Adrenal gland (tissue), 9 donors: ENCODE measurements at regions not wholly inside any gene's neighbourhood (a gene's known extent, or its start where the extent isn't known, plus 50 kb on each side); places are given as distances from the start of the nearest gene placed in this dataset.

Experiments
- DNase-seq, 7 donors: peaks; one replicate each; pipeline ENCODE4 v3.0.0-alpha.2; 2019 to 2020
- H3K27ac ChIP-seq, 5 donors: fragments of 200-600 bp; sonication (generic) in 4 of 5; 1 replicate in 3 of 5; 2 replicates in 2 of 5; pipeline versions ENCODE4 v1.5.1 to v1.8.0; 2016 to 2020; ENCODE audit warnings: mild to moderate bottlenecking in 1 of 5
- H3K27me3 ChIP-seq: fragments of 200-600 bp; 2 replicates; pipeline ENCODE4 v1.8.0; 2021
- H3K36me3 ChIP-seq, 2 donors: fragments of 200-600 bp; replicated peaks in 1 of 2; 1 replicate in 1 of 2; 2 replicates in 1 of 2; pipeline versions ENCODE4 v1.5.1 to v1.8.0; 2018 to 2022
- H3K4me1 ChIP-seq, 2 donors: fragments of 200-600 bp; replicated peaks in 1 of 2; 1 replicate in 1 of 2; 2 replicates in 1 of 2; pipeline versions ENCODE4 v1.5.1 to v1.8.0; 2018 to 2021
- H3K4me3 ChIP-seq, 4 donors: fragments of 200-600 bp; sonication (generic) in 3 of 4; one replicate each; pipeline ENCODE4 v1.5.1; 2016 to 2018
- H3K9me3 ChIP-seq, 3 donors: fragments of 200-600 bp; sonication (generic) in 1 of 3; replicated peaks in 1 of 3; 1 replicate in 2 of 3; 2 replicates in 1 of 3; pipeline versions ENCODE4 v1.5.1 to v1.8.0; 2016 to 2021
- CTCF ChIP-seq, 6 experiments: fragments of 450-650 bp in 4 of 6; fragments of 200-600 bp in 2 of 6; sonication (generic) in 1 of 6; IDR thresholded peaks; 1 replicate in 5 of 6; 2 replicates in 1 of 6; pipeline versions ENCODE4 v1.5.1 to v1.8.0; 2016 to 2021; ENCODE audit warnings: antibody characterized with exemption in 6 of 6, mild to moderate bottlenecking in 2 of 6, moderate library complexity in 1 of 6
- POLR2A ChIP-seq, 2 donors: fragments of 450-650 bp; IDR thresholded peaks; one replicate each; pipeline ENCODE4 v1.6.1; 2017; ENCODE audit warnings: antibody characterized with exemption in 2 of 2, mild to moderate bottlenecking in 2 of 2, moderate library complexity in 1 of 2
- WGBS, 4 donors: extraction: QIAGEN DNeasy Blood & Tissue Kit in 2 of 4; methylation state at CpG; one replicate each; pipeline versions ENCODE4 v1.1.5 to v1.1.7; 2013 to 2017; 5-methylcytosine and 5-hydroxymethylcytosine counted together
- intact Hi-C, 2 donors: fragments of 100-400 bp; cut with DNase I; formaldehyde crosslinking; loops; one replicate each; pipeline versions ENCODE4 v1.14.1 to v1.15.0; 2022 to 2023
- donor health status: healthy with polysubstance abuse.
- donor health status: Bipolar disorder and iron deficiency.
- donor health status: DM: yes; HTN: yes; CAD: no.
- donor health status: DM: no; HTN: no; CAD: no.
- donor health status: DM: no; HTN: no; CAD: no.

- H3K36me3 ChIP-seq, result no peaks in the 10 kb centered on the region
- TF ChIP-seq CTCF (IDR thresholded peaks at IDR 0.05) (no peak), POLR2A (IDR thresholded peaks at IDR 0.05) (no peak)
- DNase-seq, result peak in 2 of 7 donors; percentile 33 to 48
- intact Hi-C loops, result no loop called here
- no peak overlapping the region for H3K4me3 ChIP-seq
- no peak overlapping the region for H3K27ac ChIP-seq
- H3K27me3 ChIP-seq, result peaks cover 10% of the 10 kb centered on the region
- no peaks in the 10 kb centered on the region for H3K9me3 ChIP-seq
- 59 to 76% (median 62%) methylated on average over 6 of the region's 6 CpGs for WGBS, 4 donors
- no peaks in the 10 kb centered on the region for H3K4me1 ChIP-seq
Measured at GRCh38 chr3:194200422-194201081, 64.6 kb downstream of the HES1 start.

DNA sequence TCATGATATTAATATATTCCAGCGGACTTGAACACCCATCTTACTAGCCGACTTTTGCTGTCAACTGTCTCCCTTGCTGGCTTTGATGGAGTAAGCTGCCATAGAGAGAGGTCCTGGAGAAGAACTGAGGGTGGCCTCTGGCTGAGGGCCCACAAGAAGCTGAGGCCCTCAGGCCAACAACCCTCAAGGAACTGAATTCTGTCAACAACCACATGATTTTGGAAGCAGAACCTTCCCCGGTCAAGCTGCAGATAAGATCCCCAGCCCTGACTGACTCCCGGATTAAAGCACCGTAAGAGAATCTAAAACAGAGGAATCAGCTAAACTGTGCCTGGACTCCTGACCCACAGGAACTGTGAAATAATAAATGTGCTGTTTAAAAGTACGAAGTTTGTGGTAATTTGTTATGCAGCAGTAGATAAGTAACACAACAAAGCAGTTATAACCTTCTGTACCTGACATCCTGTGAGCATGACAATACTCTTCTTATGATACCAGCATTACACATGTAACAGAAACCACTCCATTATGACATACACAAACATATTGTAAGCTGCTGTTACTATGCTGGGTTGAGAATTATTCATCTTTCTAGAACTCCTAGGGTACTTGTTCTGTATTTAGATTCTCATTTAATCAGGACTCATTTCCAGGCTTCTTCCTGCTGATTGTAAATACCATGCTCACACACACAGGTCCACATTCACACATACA is 66.2 kb downstream of the HES1 start:
- Histone ChIP-seq H3K4me1 (peaks cover 0 to 13% of the 10 kb centered on the region in 2 donors), H3K27me3 (peaks cover 10% of the 10 kb centered on the region), H3K4me3 (no peak overlapping the region), H3K36me3 (no peaks in the 10 kb centered on the region), H3K9me3 (no peaks in the 10 kb centered on the region), H3K27ac (no peak overlapping the region)
- intact Hi-C loops, result no loop called here
- no peak for DNase-seq
- TF ChIP-seq POLR2A (IDR thresholded peaks at IDR 0.05) (no peak), CTCF (IDR thresholded peaks at IDR 0.05) (no peak)
- 88 to 93% (median 92%) methylated on average over 6 of the region's 6 CpGs for WGBS, 4 donors

GRCh38 chr3:194203482-194204041 is 67.6 kb downstream of the HES1 start:
- TF ChIP-seq POLR2A (IDR thresholded peaks at IDR 0.05) (no peak), CTCF (IDR thresholded peaks at IDR 0.05) (no peak)
- H3K27ac ChIP-seq, result no peak overlapping the region
- H3K36me3 ChIP-seq, result no peaks in the 10 kb centered on the region
- intact Hi-C loops, result no loop called here
- H3K4me1 ChIP-seq, result peaks cover 0 to 13% of the 10 kb centered on the region in 2 donors
- H3K9me3 ChIP-seq, result no peaks in the 10 kb centered on the region
- peak overlapping the region in 1 of 4 donors; percentile 29 for H3K4me3 ChIP-seq
- peaks cover 10% of the 10 kb centered on the region for H3K27me3 ChIP-seq
- WGBS, 4 donors, result 72 to 90% (median 80%) methylated on average over 11 of the region's 11 CpGs
- DNase-seq, result no peak
